HG03175 (cell line): ENCODE measurements at regions not wholly inside any gene's neighbourhood (a gene's known extent, or its start where the extent isn't known, plus 50 kb on each side); places are given as distances from the start of the nearest gene placed in this dataset.
"Not testable (repeated sequence)": the region's sequence is repeated elsewhere in the genome, so short reads cannot be mapped to it uniquely, and the experiment has no call there.

Experiments
- ATAC-seq: cut with Tn5 transposase; IDR thresholded peaks from one replicate; pipeline ENCODE4 v1.9.1; 2021; ENCODE audit warnings: mild to moderate bottlenecking, moderate library complexity; ENCODE audit not compliant: unreplicated experiment

DNA sequence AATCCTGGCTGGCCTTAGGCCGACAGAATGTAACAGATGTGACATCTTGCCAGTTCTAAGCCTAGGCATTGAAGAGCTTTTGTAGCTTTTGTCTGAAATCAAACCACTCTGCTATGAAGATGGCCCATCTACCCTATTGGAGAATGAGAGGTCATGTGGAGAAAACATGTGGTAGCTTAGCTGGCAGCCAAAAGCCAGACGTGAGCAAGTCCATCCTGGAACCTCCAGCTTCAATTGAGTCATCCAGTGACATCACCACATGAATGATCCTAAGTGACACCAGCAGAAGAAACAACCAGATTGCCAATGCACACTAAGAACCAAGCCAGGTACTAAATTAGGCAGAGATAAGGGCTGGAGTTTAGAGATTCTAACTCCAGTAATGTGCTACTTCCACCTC is 154.8 kb upstream of the ZFP42 start:
- no peak for ATAC-seq

DNA sequence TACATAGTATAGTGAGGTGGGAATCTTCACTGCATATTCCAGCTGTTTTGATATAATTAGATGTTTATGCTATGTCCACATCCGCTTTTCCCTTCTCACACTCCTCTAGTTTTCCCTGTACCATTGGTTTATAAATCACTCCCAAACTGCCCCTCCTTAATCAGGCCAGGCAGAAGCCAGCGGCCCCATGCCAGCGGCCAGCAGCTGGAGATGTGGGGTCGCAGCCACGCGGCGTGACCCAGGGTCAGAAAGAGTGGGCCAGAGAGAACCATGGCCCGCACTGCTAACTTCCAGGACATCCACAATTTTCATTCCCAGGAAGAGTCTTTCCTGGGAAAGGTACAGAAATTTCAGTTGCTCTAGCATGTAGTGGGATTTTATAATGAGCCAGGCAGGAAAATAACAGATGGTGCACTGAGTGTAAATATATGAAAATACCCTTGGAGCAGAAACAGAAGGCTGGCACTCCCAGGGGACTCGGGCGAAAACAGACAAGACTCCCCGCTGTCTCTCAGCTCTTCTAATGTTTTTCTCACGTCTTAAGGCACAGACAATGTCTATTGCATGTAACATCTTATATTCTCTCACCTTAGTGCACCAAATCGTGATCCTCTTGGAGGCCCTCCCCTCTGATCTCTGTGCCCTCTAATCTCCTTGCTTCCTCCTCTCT is 145.9 kb upstream of the ZFP42 start:
- ATAC-seq: no peak

GRCh38 chr4:187865914-187866313 is 129.7 kb upstream of the ZFP42 start:
- no peak for ATAC-seq

DNA sequence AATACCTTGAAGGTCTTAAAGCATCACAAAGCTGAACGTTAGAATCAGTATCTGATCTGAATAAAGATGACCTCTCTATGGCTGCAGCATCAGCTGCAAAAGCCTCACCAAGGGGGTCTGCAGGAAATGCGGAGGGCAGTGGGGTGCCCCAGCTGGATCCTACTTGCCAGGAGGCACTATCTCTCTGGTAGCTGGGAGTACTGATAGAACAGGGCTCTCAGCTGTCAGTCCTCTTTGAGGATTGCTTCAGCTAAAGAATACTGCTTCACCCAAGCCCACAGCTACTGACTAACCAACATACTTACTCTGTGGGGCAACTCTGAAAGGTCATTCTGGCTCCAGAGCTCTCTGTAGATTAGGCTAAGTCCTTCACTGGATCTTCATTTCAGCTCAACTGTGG is 112.5 kb upstream of the ZFP42 start:
- no peak for ATAC-seq

DNA sequence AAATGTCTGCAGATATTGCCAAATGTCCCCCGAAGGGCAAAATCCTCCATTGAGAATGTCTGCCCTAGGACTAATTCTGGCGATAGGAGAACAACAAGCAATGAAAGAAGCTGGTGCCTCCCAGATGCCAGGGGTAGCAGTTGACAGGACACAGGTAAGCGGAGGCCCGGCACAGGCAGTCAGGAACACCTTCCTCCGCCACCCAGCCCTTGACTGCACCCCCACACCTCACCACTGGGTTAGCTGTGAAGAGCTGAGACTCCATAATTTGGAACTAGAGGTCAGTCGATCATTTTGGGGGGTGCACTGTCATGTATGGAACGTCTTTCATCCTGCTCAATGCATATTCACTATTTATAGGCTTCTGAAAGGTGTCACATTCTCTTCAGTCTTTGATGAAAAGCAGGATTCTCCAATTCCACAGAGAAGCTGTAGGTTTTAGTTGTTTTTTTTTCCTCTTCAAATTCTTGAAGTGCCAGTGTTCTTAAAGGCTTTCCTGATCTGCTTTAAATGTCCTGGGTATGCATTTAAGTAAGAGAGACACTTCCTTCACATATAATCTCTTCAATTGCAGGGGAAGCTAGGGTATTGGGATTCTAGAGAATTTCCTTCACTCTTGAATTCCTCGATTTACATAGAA is 111.6 kb upstream of the ZFP42 start:
- ATAC-seq: no peak

DNA sequence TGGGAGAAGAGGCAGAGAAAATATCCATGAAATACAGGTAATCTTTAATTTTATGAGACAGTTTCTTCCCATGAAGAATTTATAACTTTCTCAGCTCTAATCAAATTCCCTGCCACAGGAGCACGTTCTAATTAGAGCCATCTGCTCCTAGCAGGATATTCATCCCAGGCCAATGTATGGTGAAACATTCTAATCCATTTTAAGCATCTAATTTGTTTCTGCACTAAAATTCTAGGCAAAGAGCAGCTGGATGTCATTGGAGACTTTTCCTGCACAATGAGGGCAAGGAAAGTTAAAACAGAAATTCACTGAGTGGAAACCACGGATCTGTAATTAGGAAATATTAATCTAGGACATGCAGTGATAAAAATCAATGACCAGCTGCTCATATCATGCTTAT is 107.7 kb upstream of the ZFP42 start:
- ATAC-seq: no peak

DNA sequence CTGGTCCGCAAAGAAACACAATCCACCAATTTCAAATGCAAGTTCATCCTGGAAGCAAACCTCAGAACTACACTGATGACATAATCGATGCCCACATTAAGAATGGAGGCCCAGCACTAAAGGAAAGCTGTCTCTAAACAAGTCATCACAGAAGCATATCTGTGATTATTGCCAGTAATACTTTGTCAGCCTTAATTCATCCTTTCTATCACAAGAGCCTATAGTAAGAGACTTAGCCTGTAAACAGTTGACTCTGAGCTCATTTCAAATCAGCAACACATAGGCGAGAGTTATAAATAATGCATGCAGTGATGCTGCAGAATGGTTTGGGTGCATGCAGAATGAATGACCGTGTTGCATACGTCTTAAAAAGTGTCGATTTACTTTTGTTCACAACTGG is 105.9 kb upstream of the ZFP42 start:
- no peak for ATAC-seq

DNA sequence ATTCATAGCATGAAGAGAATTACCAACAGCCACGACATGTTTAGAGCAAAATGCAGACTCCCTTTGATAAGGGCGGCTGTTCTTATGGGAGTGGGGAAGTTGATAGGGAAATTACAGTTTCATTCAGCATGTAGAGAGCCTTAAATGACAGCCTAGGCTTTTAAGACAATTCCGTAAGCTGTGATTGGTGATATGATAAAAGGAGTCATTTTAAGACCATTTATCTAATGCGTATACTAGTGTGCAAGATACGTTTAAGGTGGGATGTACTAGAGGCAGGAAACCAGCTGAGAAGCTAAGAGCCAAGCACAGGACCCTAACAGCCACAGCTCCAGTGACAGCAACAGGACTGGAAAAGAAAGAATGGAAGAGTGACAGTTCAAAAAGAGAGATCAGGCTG is 102.2 kb upstream of the ZFP42 start:
- no peak for ATAC-seq

DNA sequence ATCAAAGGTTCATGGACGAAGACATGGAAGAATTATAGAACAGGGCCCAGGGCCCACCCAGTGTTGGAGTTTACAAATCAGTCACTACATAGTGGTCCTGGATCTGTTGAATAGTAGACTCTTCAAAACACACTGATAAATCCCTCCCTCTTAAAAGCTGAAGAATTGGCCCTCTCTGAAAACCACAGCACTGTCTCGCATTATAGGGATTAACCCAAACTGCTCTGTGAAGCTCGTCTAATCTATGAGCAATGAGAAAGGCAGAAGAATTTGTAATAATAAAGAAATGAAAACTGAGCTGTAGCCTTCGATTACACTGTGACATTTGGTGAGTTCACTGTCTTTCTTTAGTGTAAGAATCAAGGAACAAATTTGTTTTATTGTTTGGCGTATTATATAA is 92.5 kb upstream of the ZFP42 start:
- no peak for ATAC-seq

- no peak for ATAC-seq
Measured at GRCh38 chr4:187903700-187904099, 91.9 kb upstream of the ZFP42 start.

GRCh38 chr4:187908079-187908561 is 87.5 kb upstream of the ZFP42 start:
- no peak for ATAC-seq

- no peak for ATAC-seq
Measured at GRCh38 chr4:187908731-187909130, 86.8 kb upstream of the ZFP42 start.

DNA sequence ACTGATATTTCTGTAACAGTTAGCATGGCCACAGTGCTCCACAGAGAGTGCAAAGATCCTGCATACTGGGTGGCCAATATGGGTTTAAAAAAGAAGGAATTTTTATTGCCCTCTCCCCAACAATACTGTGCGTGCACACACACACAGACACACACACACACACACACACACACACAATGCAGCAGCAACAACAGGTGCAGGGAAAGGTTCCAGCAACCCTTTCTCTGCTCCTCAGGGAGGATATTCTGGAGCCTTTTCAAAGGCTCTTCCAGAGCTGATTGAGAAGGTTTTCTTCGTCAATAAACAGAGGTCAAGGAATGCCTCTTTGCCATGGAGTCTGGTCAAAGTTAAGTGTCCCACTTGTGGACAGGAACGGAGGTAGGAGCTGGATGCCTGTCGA is 84.8 kb upstream of the ZFP42 start:
- no peak for ATAC-seq

DNA sequence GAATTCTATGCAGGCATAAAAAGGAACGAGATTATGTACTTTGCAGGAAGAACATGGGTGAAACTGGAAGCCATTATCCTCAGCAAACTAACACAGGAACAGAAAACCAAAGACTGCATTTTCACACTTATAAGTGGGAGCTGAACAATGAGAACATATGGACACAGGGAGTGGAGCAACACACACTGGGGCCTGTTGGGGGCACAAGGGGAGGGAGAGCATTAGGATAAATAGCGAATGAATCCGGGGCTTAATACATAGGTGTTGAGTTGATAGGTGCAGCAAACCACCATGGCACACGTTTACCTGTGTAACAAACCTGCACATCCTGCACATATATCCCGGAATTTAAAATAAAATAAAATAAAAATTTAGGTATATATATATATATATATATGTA is 80.2 kb upstream of the ZFP42 start:
- ATAC-seq: not testable (repeated sequence)

- no peak for ATAC-seq
Measured at GRCh38 chr4:187919966-187920365, 75.6 kb upstream of the ZFP42 start.

DNA sequence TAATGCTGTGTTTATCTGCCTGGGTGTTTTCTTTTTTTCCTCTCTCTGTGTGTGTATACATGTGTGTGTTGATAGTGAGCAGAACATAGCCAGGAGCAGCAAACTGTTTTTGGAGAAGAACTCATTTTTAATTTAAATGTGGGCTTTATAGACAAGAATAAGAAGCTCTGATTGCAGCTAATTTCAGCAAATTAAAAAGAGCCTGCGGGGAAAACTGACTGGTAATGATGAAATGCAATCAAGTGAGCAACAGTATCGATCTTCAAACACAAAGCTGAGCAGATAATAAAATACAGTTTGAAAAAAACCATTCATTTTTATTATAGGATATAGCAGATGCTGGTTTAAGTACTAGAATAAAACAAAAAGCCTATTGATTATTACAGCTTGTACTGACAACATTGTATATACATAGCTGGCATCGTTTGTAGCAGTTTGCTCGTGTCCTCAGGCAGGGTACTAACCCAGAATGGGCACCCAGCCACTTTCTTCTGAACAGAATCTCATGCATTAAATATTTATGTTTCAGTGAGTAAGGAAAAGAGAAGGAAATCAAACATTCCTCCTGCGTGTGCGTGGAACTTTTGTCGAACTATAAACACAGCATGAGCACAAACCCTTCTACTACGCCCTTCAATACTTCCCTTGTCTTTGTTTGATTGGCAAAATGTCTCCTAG is 73.5 kb upstream of the ZFP42 start:
- ATAC-seq: no peak

- ATAC-seq: no peak
Measured at GRCh38 chr4:187929024-187929423, 66.5 kb upstream of the ZFP42 start.

DNA sequence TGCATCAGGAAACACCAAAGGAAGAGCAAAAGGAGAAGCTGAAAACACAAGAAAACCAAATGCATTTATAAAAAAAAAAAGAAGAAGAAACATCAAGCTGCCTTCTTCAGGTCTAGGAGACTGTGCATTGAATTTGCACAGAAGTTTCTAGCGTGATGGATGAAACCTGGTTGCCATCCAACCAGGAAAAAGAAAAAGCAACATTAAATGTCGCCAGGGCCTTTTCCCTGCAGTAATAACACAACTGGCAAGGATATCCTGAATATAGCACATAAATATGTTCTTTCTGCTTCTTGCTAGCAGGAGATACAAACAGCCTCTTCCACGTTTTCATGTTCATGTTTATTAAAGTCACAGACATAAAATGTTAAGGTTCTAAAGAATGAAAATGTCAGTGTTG is 60.8 kb upstream of the ZFP42 start:
- no peak for ATAC-seq

GRCh38 chr4:187937557-187937956 is 58.0 kb upstream of the ZFP42 start:
- ATAC-seq: no peak

DNA sequence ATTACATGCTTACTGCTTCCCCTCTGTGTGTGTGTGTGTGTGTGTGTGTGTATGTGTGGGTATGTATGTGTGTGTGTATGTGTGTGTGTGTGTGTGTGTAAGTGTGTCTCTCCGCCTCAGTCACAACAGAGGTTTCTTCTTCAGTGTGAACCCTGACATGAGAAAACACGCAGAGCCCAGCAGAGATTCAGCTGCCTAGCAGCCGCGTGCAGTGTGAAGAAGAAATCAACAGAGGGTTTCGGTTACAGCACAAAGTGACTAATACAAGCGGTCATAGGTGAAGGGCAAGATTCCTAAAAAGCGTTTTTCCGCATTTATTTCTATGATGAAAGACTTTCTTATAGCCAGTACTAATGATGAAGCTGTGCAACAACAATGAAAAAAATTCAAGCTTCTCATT is 55.3 kb upstream of the ZFP42 start:
- ATAC-seq: no peak

GRCh38 chr4:187942968-187943367 is 52.6 kb upstream of the ZFP42 start:
- no peak for ATAC-seq

DNA sequence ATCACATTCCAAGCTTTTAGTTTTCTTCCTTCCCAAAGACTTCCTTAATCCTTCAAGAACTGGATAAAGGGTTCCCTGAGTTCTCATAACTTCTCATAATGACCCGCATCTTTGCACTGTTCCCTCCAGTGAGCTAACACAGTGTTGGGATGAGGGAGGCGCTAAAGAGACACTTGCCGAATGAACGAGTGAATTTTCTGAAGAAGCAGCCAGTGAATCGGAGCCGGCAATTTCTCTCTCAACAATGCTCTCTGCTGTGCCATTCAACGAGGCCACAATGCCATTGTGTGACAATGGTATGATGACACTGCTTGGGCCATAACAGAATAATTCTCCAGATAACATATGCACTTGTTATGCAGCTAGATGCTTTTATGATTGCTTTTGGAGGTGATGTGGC is 51.4 kb upstream of the ZFP42 start:
- no peak for ATAC-seq
